Islet of Langerhans (tissue), 1 donor: ENCODE measurements at regions not wholly inside any gene's neighbourhood (a gene's known extent, or its start where the extent isn't known, plus 50 kb on each side); places are given as distances from the start of the nearest gene placed in this dataset.

ENCODE experiments used
- FAIRE-seq: peaks from one replicate; lab custom pipeline; 2011; peaks lifted over from hg19 to GRCh38; lab: Jason Lieb, UNC

GRCh38 chr9:21670374-21670773 is 132.1 kb upstream of the MTAP start:
- no peak for FAIRE-seq

GRCh38 chr9:21672140-21672539 is 130.3 kb upstream of the MTAP start:
- FAIRE-seq = no peak

- FAIRE-seq = no peak
These were observed 129.7 kb upstream of the MTAP start for GRCh38 chr9:21672761-21673160.

- FAIRE-seq = no peak
These were observed 127.5 kb upstream of the MTAP start for GRCh38 chr9:21674894-21675293.

- no peak for FAIRE-seq
These were observed 125.0 kb upstream of the MTAP start for GRCh38 chr9:21677387-21677786.

- no peak for FAIRE-seq
These were observed 124.6 kb upstream of the MTAP start for GRCh38 chr9:21677834-21678233.

- FAIRE-seq = no peak
These were observed 123.0 kb upstream of the MTAP start for GRCh38 chr9:21679432-21679831.

- no peak for FAIRE-seq
These were observed 121.8 kb upstream of the MTAP start for GRCh38 chr9:21680590-21680989.

GRCh38 chr9:21681641-21682040 is 120.8 kb upstream of the MTAP start:
- FAIRE-seq = no peak

GRCh38 chr9:21682381-21682780 is 120.1 kb upstream of the MTAP start:
- FAIRE-seq = no peak

GRCh38 chr9:21682981-21683380 is 119.5 kb upstream of the MTAP start:
- FAIRE-seq = no peak

- no peak for FAIRE-seq
These were observed 118.8 kb upstream of the MTAP start for GRCh38 chr9:21683484-21684175.

GRCh38 chr9:21684231-21684630 is 118.2 kb upstream of the MTAP start:
- no peak for FAIRE-seq

GRCh38 chr9:21684831-21685362 is 117.5 kb upstream of the MTAP start:
- no peak for FAIRE-seq

- no peak for FAIRE-seq
These were observed 116.9 kb upstream of the MTAP start for GRCh38 chr9:21685502-21685901.

GRCh38 chr9:21686738-21687137 is 115.7 kb upstream of the MTAP start:
- FAIRE-seq = no peak

- FAIRE-seq = no peak
These were observed 115.1 kb upstream of the MTAP start for GRCh38 chr9:21687351-21687750.

- peak; percentile 41 for FAIRE-seq
These were observed 114.0 kb upstream of the MTAP start for GRCh38 chr9:21688108-21689102.

- no peak for FAIRE-seq
These were observed 112.6 kb upstream of the MTAP start for GRCh38 chr9:21689854-21690253.

- no peak for FAIRE-seq
These were observed 111.9 kb upstream of the MTAP start for GRCh38 chr9:21690561-21690960.

- no peak for FAIRE-seq
These were observed 110.0 kb upstream of the MTAP start for GRCh38 chr9:21692390-21692789.

GRCh38 chr9:21694424-21694823 is 108.0 kb upstream of the MTAP start:
- FAIRE-seq = no peak

GRCh38 chr9:21695443-21695842 is 107.0 kb upstream of the MTAP start:
- FAIRE-seq = no peak
